GM21447 (cell line): ENCODE measurements at regions not wholly inside any gene's neighbourhood (a gene's known extent, or its start where the extent isn't known, plus 50 kb on each side); places are given as distances from the start of the nearest gene placed in this dataset.
A peak's percentile ranks its signal among the peaks of the same experiment; 100 is the strongest.

Source experiments
- ATAC-seq: cut with Tn5 transposase; IDR thresholded peaks from one replicate; pipeline ENCODE4 v1.9.1; 2021; ENCODE audit not compliant: unreplicated experiment

GRCh38 chr18:73261243-73261642, 393.5 kb upstream of the NETO1 start:
- ATAC-seq, result no peak

- ATAC-seq, result no peak
These were observed 390.7 kb upstream of the NETO1 start for GRCh38 chr18:73258375-73259087.

GRCh38 chr18:73254564-73254963, 386.8 kb upstream of the NETO1 start:
- ATAC-seq, result no peak

- ATAC-seq, result no peak
These were observed 381.2 kb upstream of the NETO1 start for GRCh38 chr18:73249030-73249429.

- no peak for ATAC-seq
These were observed 379.0 kb upstream of the NETO1 start for GRCh38 chr18:73246763-73247162.

GRCh38 chr18:73245345-73245744, 377.6 kb upstream of the NETO1 start:
- ATAC-seq, result no peak

- no peak for ATAC-seq
These were observed 376.6 kb upstream of the NETO1 start for GRCh38 chr18:73244401-73244800.

- no peak for ATAC-seq
These were observed 373.1 kb upstream of the NETO1 start for GRCh38 chr18:73240899-73241298.

GRCh38 chr18:73235921-73236320, 368.1 kb upstream of the NETO1 start:
- no peak for ATAC-seq

- ATAC-seq, result peak; percentile 89
These were observed 367.7 kb upstream of the NETO1 start for GRCh38 chr18:73235491-73235890.

GRCh38 chr18:73232933-73233332, 365.1 kb upstream of the NETO1 start:
- peak; percentile 78 for ATAC-seq

- no peak for ATAC-seq
These were observed 352.9 kb upstream of the NETO1 start for GRCh38 chr18:73220663-73221062.

- no peak for ATAC-seq
These were observed 350.5 kb upstream of the NETO1 start for GRCh38 chr18:73218293-73218692.

GRCh38 chr18:73214970-73215369, 347.2 kb upstream of the NETO1 start:
- ATAC-seq, result no peak

- no peak for ATAC-seq
These were observed 344.7 kb upstream of the NETO1 start for GRCh38 chr18:73212442-73212841.

GRCh38 chr18:73201940-73202339, 334.2 kb upstream of the NETO1 start:
- no peak for ATAC-seq

- no peak for ATAC-seq
These were observed 331.4 kb upstream of the NETO1 start for GRCh38 chr18:73199151-73199550.

- ATAC-seq, result no peak
These were observed 321.9 kb upstream of the NETO1 start for GRCh38 chr18:73189718-73190117.

GRCh38 chr18:73168236-73168635, 300.4 kb upstream of the NETO1 start:
- no peak for ATAC-seq

- no peak for ATAC-seq
These were observed 296.6 kb upstream of the NETO1 start for GRCh38 chr18:73164430-73164829.

GRCh38 chr18:73163236-73163635, 295.4 kb upstream of the NETO1 start:
- ATAC-seq, result no peak

- no peak for ATAC-seq
These were observed 288.3 kb upstream of the NETO1 start for GRCh38 chr18:73156117-73156516.

- ATAC-seq, result no peak
These were observed 285.5 kb upstream of the NETO1 start for GRCh38 chr18:73153271-73153670.
